ENCODE measurements at regions not wholly inside any gene's neighbourhood (a gene's known extent, or its start where the extent isn't known, plus 50 kb on each side); places are given as distances from the start of the nearest gene placed in this dataset.
"Not testable (repeated sequence)": the region's sequence is repeated elsewhere in the genome, so short reads cannot be mapped to it uniquely, and the experiment has no call there.

GRCh38 chr1:43031316-43032203, 72.9 kb upstream of the SLC2A1 start:
- TF ChIP-seq CTCF (IDR thresholded peaks at IDR 0.05; ENCODE audit: low read depth, low read length, missing control alignments), result no peak
- in situ Hi-C loops (cut with HindIII; ENCODE audit: low sequenced_read_pairs), result no loop called here
- no peak for DNase-seq (ENCODE audit: low read depth)
- no peak overlapping the region for H3K4me3 ChIP-seq (ENCODE audit: low read depth, low read length)

- no peak overlapping the region for H3K4me3 ChIP-seq (ENCODE audit: low read depth, low read length)
- TF ChIP-seq CTCF (IDR thresholded peaks at IDR 0.05; ENCODE audit: low read depth, low read length, missing control alignments), result no peak
- in situ Hi-C loops (cut with HindIII; ENCODE audit: low sequenced_read_pairs), result no loop called here
- DNase-seq (ENCODE audit: low read depth), result no peak
These were observed 66.2 kb upstream of the SLC2A1 start for GRCh38 chr1:43024905-43025304.

- no peak for TF ChIP-seq CTCF (IDR thresholded peaks at IDR 0.05; ENCODE audit: low read depth, low read length, missing control alignments)
- no peak for DNase-seq (ENCODE audit: low read depth)
- no peak overlapping the region for H3K4me3 ChIP-seq (ENCODE audit: low read depth, low read length)
- in situ Hi-C loops (cut with HindIII; ENCODE audit: low sequenced_read_pairs), result no loop called here
These were observed 63.1 kb upstream of the SLC2A1 start for GRCh38 chr1:43021547-43022474.

- no peak for DNase-seq (ENCODE audit: low read depth)
- no peak for TF ChIP-seq CTCF (IDR thresholded peaks at IDR 0.05; ENCODE audit: low read depth, low read length, missing control alignments)
- in situ Hi-C loops (cut with HindIII; ENCODE audit: low sequenced_read_pairs), result no loop called here
- H3K4me3 ChIP-seq (ENCODE audit: low read depth, low read length), result no peak overlapping the region
These were observed 60.6 kb upstream of the SLC2A1 start for GRCh38 chr1:43019226-43019625.

- in situ Hi-C loops (cut with HindIII; ENCODE audit: low sequenced_read_pairs), result no loop called here
- no peak overlapping the region for H3K4me3 ChIP-seq (ENCODE audit: low read depth, low read length)
- TF ChIP-seq CTCF (IDR thresholded peaks at IDR 0.05; ENCODE audit: low read depth, low read length, missing control alignments), result no peak
- DNase-seq (ENCODE audit: low read depth), result no peak
These were observed 59.5 kb upstream of the SLC2A1 start for GRCh38 chr1:43018121-43018520.

- in situ Hi-C loops (cut with HindIII; ENCODE audit: low sequenced_read_pairs), result no loop called here
- H3K4me3 ChIP-seq (ENCODE audit: low read depth, low read length), result no peak overlapping the region
- DNase-seq (ENCODE audit: low read depth), result no peak
- no peak for TF ChIP-seq CTCF (IDR thresholded peaks at IDR 0.05; ENCODE audit: low read depth, low read length, missing control alignments)
These were observed 56.6 kb upstream of the SLC2A1 start for GRCh38 chr1:43015269-43015668.

- DNase-seq (ENCODE audit: low read depth); H3K4me3 ChIP-seq (ENCODE audit: low read depth, low read length); in situ Hi-C loops (cut with HindIII; ENCODE audit: low sequenced_read_pairs): not testable (repeated sequence)
These were observed 55.9 kb upstream of the SLC2A1 start for GRCh38 chr1:43014579-43014978.
